Memory B cell (primary cell): ENCODE measurements at regions not wholly inside any gene's neighbourhood (a gene's known extent, or its start where the extent isn't known, plus 50 kb on each side); places are given as distances from the start of the nearest gene placed in this dataset.

ENCODE experiments used
- ATAC-seq: fragments of 150-1000 bp; cut with Tn5 transposase; 2 replicates; pipeline ENCODE4 v1.10.0; 2021; ENCODE audit warnings: low read depth, mild to moderate bottlenecking, moderate library complexity
- DNase-seq, 2 donors: peaks; one replicate each; pipeline ENCODE4 v3.0.0; 2022; ENCODE audit warnings: low spot score in 2 of 2
- H3K27ac Mint-ChIP-seq: one replicate; pipeline ENCODE4 v1.8.0; 2022; ENCODE audit warnings: mild to moderate bottlenecking, moderate library complexity, mixed read lengths
- H3K27me3 Mint-ChIP-seq: one replicate; pipeline ENCODE4 v1.8.0; 2022; ENCODE audit warnings: mixed read lengths
- H3K36me3 Mint-ChIP-seq: one replicate; pipeline ENCODE4 v1.8.0; 2022; ENCODE audit warnings: mild to moderate bottlenecking, mixed read lengths
- H3K4me1 Mint-ChIP-seq: one replicate; pipeline ENCODE4 v1.8.0; 2022; ENCODE audit warnings: mixed read lengths
- H3K4me3 Mint-ChIP-seq: one replicate; pipeline ENCODE4 v1.8.0; 2022; ENCODE audit warnings: mild to moderate bottlenecking, moderate library complexity, mixed read lengths
- H3K9me3 Mint-ChIP-seq: one replicate; pipeline ENCODE4 v1.8.0; 2022; ENCODE audit warnings: mixed read lengths

DNA sequence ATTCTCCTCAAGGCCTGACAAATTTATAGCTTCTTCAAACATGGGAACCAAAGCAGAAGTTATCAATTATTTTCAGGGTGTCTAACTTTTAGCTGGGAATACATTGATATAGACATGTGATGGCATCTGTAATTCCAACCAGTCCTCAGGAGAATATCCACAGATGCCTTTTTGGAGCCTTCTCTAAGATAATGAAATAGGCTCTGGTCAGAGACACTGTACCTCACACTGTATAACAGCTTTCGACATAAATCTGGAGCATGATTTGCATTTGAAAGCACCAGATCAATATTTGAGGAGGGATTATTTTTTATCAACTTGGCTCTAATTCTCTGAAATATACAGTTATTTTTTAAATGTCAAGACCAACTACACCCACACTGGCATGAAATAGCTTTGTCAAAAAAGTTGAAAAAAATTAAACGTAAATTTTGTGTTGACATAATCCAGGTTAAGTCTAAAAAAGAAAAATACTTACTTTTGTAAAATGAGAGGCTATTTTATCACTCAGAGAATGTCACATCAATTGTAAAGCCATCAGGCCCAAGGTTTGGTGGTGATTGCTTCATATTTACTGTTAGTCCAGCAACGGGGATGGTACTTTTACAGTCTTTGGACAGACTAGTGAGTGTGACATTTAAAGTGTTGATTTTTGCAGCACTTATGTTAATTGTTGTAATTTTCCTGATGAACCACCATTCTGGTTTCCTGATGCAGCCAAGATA is 177.0 kb upstream of the SP8 start:
- H3K4me3 Mint-ChIP-seq = no peak overlapping the region
- peaks cover 2% of the 10 kb centered on the region for H3K9me3 Mint-ChIP-seq
- no peaks in the 10 kb centered on the region for H3K36me3 Mint-ChIP-seq
- no peaks in the 10 kb centered on the region for H3K4me1 Mint-ChIP-seq
- no peak overlapping the region for H3K27ac Mint-ChIP-seq
- DNase-seq (no peak), ATAC-seq (no peak)
- no peaks in the 10 kb centered on the region for H3K27me3 Mint-ChIP-seq

- Mint-ChIP-seq H3K27ac (no peak overlapping the region), H3K4me1 (no peaks in the 10 kb centered on the region), H3K4me3 (no peak overlapping the region), H3K27me3 (no peaks in the 10 kb centered on the region), H3K9me3 (peaks cover 2% of the 10 kb centered on the region), H3K36me3 (no peaks in the 10 kb centered on the region)
- no peak for ATAC-seq
- DNase-seq = no peak
These were observed 177.7 kb upstream of the SP8 start for GRCh38 chr7:20964281-20964918.

DNA sequence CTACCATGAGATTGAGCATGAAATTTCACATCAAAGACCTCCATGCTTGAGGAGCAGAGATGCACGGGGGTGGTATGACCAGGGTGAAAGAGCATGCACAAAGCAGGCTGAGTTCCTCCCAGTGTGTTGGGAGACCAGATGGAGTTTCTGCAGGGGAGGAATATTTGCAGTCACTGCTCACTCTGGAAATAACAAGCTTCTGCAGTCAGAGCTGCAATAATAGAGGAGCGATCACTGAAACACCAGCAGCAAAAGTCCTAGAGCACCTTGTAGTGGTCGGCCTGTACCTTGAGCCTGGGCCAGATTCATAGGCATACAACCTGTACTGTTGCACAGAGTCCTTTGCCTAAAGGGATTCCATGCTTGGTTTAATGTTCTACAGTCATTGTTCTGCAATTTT is 184.5 kb upstream of the SP8 start:
- H3K9me3 Mint-ChIP-seq = no peaks in the 10 kb centered on the region
- H3K36me3 Mint-ChIP-seq = no peaks in the 10 kb centered on the region
- DNase-seq = no peak
- H3K4me1 Mint-ChIP-seq = no peaks in the 10 kb centered on the region
- no peak overlapping the region for H3K27ac Mint-ChIP-seq
- H3K27me3 Mint-ChIP-seq = no peaks in the 10 kb centered on the region
- no peak overlapping the region for H3K4me3 Mint-ChIP-seq
- ATAC-seq = no peak

DNA sequence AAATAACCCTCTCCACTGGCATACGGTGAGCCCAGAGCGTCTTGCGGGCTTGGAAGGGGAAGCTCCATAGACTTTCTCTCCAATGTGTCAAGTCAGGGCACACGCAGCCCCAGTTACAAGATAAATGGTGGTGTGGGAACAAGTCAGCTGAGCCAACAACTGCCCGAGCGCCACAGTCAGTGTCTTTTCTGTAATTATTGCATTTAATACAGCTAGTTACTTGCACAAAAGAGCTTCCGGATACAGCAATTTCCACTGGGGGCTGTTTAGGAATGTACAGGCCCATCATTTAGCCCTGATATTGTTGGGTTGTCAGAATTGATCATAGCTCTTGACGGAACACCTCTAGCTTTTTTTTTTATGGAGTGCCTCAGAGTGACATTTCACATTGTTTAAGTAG is 193.5 kb upstream of the SP8 start:
- DNase-seq (no peak), ATAC-seq (no peak)
- Mint-ChIP-seq H3K4me3 (no peak overlapping the region), H3K27me3 (no peaks in the 10 kb centered on the region), H3K27ac (no peak overlapping the region), H3K4me1 (no peaks in the 10 kb centered on the region), H3K36me3 (no peaks in the 10 kb centered on the region), H3K9me3 (peaks cover 1% of the 10 kb centered on the region)

DNA sequence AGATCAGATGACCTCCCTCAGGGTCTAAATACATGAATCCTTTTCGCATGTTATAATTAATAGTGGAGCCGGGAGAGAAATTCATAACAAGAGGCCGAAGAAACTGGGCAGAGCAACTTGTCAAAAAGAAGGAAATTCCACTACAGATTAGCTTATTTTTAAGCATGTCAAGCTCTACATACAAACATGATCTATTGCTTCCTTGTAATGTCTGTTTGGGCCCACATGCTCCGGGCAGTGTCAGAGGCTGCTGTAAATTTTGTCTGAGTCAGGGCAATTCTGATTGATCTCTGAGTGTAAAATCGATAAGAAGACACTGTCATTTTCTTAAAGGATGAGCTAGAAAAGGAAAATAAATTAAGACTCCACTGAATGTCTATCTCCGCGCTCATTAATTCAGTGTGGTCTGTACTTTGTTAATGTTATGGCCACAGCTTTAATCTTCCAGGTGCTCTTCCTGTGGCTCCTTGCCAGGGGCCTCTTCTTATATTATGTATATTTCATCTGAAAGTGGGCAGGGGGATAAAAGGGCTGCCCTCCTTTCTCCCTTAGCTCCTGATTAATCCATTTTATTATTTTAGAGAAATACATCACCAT is 194.1 kb upstream of the SP8 start:
- Mint-ChIP-seq H3K4me1 (no peaks in the 10 kb centered on the region), H3K36me3 (no peaks in the 10 kb centered on the region), H3K27ac (no peak overlapping the region), H3K9me3 (peaks cover 1% of the 10 kb centered on the region), H3K4me3 (no peak overlapping the region), H3K27me3 (no peaks in the 10 kb centered on the region)
- no peak for ATAC-seq
- no peak for DNase-seq

DNA sequence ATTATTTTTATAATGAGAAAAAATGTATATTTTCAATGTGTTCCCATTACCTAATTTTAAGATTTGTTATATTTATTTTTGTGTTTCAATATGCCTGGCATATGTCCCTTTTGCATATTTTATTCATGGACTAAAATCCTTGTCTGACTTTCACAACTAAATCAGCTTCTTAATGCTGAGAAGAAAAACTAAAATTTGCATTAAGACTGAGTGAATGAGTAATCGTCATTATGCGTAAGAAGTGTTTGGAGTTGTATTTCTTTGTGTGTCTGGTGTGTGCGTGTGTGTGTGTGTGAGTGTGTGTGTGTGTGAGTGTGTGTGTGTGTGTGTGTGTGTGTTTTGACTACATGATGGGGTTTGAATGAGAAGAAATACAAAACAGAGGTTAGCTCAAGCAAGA is 201.7 kb upstream of the SP8 start:
- DNase-seq (no peak), ATAC-seq (no peak)
- H3K4me3 Mint-ChIP-seq = no peak overlapping the region
- no peak overlapping the region for H3K27ac Mint-ChIP-seq
- no peaks in the 10 kb centered on the region for H3K36me3 Mint-ChIP-seq
- no peaks in the 10 kb centered on the region for H3K4me1 Mint-ChIP-seq
- H3K27me3 Mint-ChIP-seq = no peaks in the 10 kb centered on the region
- no peaks in the 10 kb centered on the region for H3K9me3 Mint-ChIP-seq

- H3K36me3 Mint-ChIP-seq = no peaks in the 10 kb centered on the region
- H3K27me3 Mint-ChIP-seq = no peaks in the 10 kb centered on the region
- no peak for ATAC-seq
- H3K9me3 Mint-ChIP-seq = no peaks in the 10 kb centered on the region
- H3K4me3 Mint-ChIP-seq = no peak overlapping the region
- no peak overlapping the region for H3K27ac Mint-ChIP-seq
- no peaks in the 10 kb centered on the region for H3K4me1 Mint-ChIP-seq
- no peak for DNase-seq
These were observed 204.9 kb upstream of the SP8 start for GRCh38 chr7:20991544-20991943.

DNA sequence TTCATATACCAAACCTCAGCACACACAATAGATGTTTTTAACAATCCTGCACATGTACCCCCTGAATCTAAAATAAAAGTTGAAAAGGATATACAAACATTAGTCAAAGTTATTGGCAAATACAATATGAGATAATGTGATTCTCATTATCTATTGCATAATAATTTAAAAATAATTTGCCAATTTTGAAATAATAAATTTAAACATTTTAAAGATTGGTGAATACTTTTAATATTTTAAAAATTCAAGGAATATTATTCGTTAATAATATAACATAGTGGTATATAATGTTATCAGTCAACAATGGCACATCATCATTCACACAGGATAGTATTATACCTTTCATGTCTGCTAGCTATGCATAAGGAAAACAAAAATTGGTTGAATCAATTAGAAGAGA is 207.0 kb upstream of the SP8 start:
- Mint-ChIP-seq H3K27ac (no peak overlapping the region), H3K4me3 (no peak overlapping the region), H3K36me3 (no peaks in the 10 kb centered on the region), H3K4me1 (no peaks in the 10 kb centered on the region), H3K27me3 (no peaks in the 10 kb centered on the region), H3K9me3 (no peaks in the 10 kb centered on the region)
- ATAC-seq (no peak), DNase-seq (no peak)

- Mint-ChIP-seq H3K9me3 (no peaks in the 10 kb centered on the region), H3K4me3 (no peak overlapping the region), H3K36me3 (no peaks in the 10 kb centered on the region), H3K27me3 (no peaks in the 10 kb centered on the region), H3K4me1 (no peaks in the 10 kb centered on the region), H3K27ac (no peak overlapping the region)
- ATAC-seq (no peak), DNase-seq (no peak)
These were observed 211.6 kb upstream of the SP8 start for GRCh38 chr7:20998309-20998708.

DNA sequence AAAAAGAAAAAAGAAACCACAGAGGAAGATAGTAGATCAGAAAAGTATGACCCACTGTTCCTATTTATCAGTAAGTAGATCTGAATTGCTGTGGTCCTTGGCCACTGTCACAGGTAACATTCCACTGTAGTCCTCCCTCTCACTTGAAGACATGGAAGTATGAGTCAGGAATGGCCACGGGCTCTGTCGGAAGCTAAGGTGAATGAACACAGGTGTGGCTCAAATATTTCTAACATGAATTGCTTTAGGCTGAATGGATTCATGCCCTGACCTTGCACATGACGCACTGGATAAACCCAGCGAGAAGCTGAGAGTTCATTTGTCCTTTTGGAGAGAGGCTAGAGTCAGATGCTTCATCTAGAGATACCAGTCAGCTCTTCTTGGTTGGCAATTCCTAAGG is 224.5 kb upstream of the SP8 start:
- H3K27ac Mint-ChIP-seq = no peak overlapping the region
- DNase-seq (no peak), ATAC-seq (no peak)
- H3K36me3 Mint-ChIP-seq = no peaks in the 10 kb centered on the region
- peaks cover 5% of the 10 kb centered on the region for H3K9me3 Mint-ChIP-seq
- no peaks in the 10 kb centered on the region for H3K4me1 Mint-ChIP-seq
- no peak overlapping the region for H3K4me3 Mint-ChIP-seq
- H3K27me3 Mint-ChIP-seq = no peaks in the 10 kb centered on the region

DNA sequence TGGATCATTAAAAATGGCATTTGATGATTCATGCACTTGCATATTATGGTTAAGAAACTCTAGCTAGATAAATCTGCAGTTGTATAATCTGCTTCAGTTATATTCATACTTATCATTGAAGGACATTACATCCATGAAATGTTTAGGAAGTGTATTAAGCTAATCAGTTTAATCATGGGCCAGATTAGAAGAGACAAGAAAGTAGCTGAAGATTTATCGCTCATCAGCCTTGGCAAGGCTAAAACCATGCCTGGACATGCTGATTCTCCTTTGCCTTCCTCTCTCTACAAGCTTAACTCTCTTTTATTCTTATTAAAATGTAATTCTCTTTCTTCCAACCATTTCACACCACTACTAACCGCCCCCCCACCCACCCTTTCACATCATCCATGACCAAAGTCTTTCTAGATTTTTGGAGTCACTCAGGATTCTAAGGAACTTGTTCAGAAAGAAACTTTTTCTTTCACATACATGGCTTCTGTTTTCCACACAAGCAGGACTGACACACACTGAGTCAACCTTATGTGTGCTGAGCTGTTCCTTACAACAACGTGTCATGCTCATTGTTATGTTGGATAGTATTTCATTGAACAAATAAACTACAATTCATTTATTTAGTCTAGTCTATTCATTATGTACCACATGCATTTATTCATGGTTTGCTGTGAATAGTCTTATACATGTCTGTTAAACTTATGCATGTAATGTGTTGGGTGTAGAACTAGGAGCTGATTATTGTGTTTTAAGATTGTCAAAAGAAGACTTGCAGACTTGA is 227.3 kb upstream of the SP8 start:
- peaks cover 1% of the 10 kb centered on the region for H3K9me3 Mint-ChIP-seq
- no peaks in the 10 kb centered on the region for H3K36me3 Mint-ChIP-seq
- DNase-seq (no peak), ATAC-seq (no peak)
- H3K4me3 Mint-ChIP-seq = no peak overlapping the region
- no peak overlapping the region for H3K27ac Mint-ChIP-seq
- H3K27me3 Mint-ChIP-seq = no peaks in the 10 kb centered on the region
- H3K4me1 Mint-ChIP-seq = no peaks in the 10 kb centered on the region

GRCh38 chr7:21020667-21021066 is 234.0 kb upstream of the SP8 start:
- Mint-ChIP-seq H3K36me3 (no peaks in the 10 kb centered on the region), H3K4me1 (no peaks in the 10 kb centered on the region), H3K9me3 (no peaks in the 10 kb centered on the region), H3K4me3 (no peak overlapping the region), H3K27me3 (no peaks in the 10 kb centered on the region), H3K27ac (no peak overlapping the region)
- DNase-seq (no peak), ATAC-seq (no peak)

- H3K9me3 Mint-ChIP-seq = no peaks in the 10 kb centered on the region
- H3K27me3 Mint-ChIP-seq = no peaks in the 10 kb centered on the region
- H3K36me3 Mint-ChIP-seq = no peaks in the 10 kb centered on the region
- ATAC-seq (no peak), DNase-seq (no peak)
- no peaks in the 10 kb centered on the region for H3K4me1 Mint-ChIP-seq
- no peak overlapping the region for H3K4me3 Mint-ChIP-seq
- H3K27ac Mint-ChIP-seq = no peak overlapping the region
These were observed 237.3 kb upstream of the SP8 start for GRCh38 chr7:21023841-21024484.

GRCh38 chr7:21024485-21024867 is 237.8 kb upstream of the SP8 start:
- no peak for DNase-seq
- no peak overlapping the region for H3K27ac Mint-ChIP-seq
- no peaks in the 10 kb centered on the region for H3K9me3 Mint-ChIP-seq
- H3K4me3 Mint-ChIP-seq = no peak overlapping the region
- H3K27me3 Mint-ChIP-seq = no peaks in the 10 kb centered on the region
- no peaks in the 10 kb centered on the region for H3K36me3 Mint-ChIP-seq
- ATAC-seq = no peak
- H3K4me1 Mint-ChIP-seq = no peaks in the 10 kb centered on the region
